ENCODE measurements at regions not wholly inside any gene's neighbourhood (a gene's known extent, or its start where the extent isn't known, plus 50 kb on each side); places are given as distances from the start of the nearest gene placed in this dataset.

GRCh38 chr2:142718576-142719155 lies 158.8 kb upstream of the KYNU start:
- TF ChIP-seq CTCF (IDR thresholded peaks at IDR 0.05; ENCODE audit: low read depth, low read length, poor library complexity, severe bottlenecking): no peak
- no peak for TF ChIP-seq EZH2phosphoT487 (IDR thresholded peaks at IDR 0.05; ENCODE audit: borderline replicate concordance, low read length)

Measured in DOHH2 (cell line).